PFSK-1 (cell line): ENCODE measurements at regions not wholly inside any gene's neighbourhood (a gene's known extent, or its start where the extent isn't known, plus 50 kb on each side); places are given as distances from the start of the nearest gene placed in this dataset.

Experiments used
- FOXP2 ChIP-seq: optimal IDR thresholded peaks from 2 replicates; pipeline ENCODE3; 2011; ENCODE audit warnings: borderline replicate concordance, control low read depth, inconsistent platforms; ENCODE audit not compliant: insufficient read depth; ENCODE audit errors: extremely low read length, extremely low read depth
- POLR2AphosphoS5 ChIP-seq: IDR thresholded peaks from 2 replicates; pipeline ENCODE4 v1.6.1; 2012; ENCODE audit warnings: low read depth, mild to moderate bottlenecking, control low read depth, low read length, moderate library complexity
- SIN3A ChIP-seq: IDR thresholded peaks from 2 replicates; pipeline ENCODE4 v1.6.1; 2012; ENCODE audit warnings: mild to moderate bottlenecking, low read length, moderate library complexity, borderline replicate concordance; ENCODE audit not compliant: insufficient read depth
- TAF1 ChIP-seq: IDR thresholded peaks from 2 replicates; pipeline ENCODE4 v1.6.1; 2012; ENCODE audit warnings: low read length, control low read depth, borderline replicate concordance; ENCODE audit not compliant: insufficient read depth
- TF ChIP-seq, protein P1 (sequence below), 2 experiments: IDR thresholded peaks; 2 replicates each; pipeline versions ENCODE4 v1.6.1 to v1.8.0; 2011 to 2012; ENCODE audit warnings: low read depth in 2 of 2, low read length in 2 of 2, control low read depth in 1 of 2, inconsistent platforms in 1 of 2, mild to moderate bottlenecking in 1 of 2, moderate library complexity in 1 of 2; ENCODE audit not compliant: insufficient read depth in 1 of 2

- TF ChIP-seq, protein P1, sequence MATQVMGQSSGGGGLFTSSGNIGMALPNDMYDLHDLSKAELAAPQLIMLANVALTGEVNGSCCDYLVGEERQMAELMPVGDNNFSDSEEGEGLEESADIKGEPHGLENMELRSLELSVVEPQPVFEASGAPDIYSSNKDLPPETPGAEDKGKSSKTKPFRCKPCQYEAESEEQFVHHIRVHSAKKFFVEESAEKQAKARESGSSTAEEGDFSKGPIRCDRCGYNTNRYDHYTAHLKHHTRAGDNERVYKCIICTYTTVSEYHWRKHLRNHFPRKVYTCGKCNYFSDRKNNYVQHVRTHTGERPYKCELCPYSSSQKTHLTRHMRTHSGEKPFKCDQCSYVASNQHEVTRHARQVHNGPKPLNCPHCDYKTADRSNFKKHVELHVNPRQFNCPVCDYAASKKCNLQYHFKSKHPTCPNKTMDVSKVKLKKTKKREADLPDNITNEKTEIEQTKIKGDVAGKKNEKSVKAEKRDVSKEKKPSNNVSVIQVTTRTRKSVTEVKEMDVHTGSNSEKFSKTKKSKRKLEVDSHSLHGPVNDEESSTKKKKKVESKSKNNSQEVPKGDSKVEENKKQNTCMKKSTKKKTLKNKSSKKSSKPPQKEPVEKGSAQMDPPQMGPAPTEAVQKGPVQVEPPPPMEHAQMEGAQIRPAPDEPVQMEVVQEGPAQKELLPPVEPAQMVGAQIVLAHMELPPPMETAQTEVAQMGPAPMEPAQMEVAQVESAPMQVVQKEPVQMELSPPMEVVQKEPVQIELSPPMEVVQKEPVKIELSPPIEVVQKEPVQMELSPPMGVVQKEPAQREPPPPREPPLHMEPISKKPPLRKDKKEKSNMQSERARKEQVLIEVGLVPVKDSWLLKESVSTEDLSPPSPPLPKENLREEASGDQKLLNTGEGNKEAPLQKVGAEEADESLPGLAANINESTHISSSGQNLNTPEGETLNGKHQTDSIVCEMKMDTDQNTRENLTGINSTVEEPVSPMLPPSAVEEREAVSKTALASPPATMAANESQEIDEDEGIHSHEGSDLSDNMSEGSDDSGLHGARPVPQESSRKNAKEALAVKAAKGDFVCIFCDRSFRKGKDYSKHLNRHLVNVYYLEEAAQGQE (IDR thresholded peaks at IDR 0.05; ENCODE audit: insufficient read depth in 1 of 2, low read depth in 2 of 2, low read length in 2 of 2), result no peak
- TF ChIP-seq POLR2AphosphoS5 (no peak), SIN3A (no peak), TAF1 (no peak), FOXP2 (no peak)
These were observed 173.7 kb downstream of the CAND1 start for GRCh38 chr12:67442896-67443295.

- TF ChIP-seq FOXP2, result no peak
- TF ChIP-seq, protein P1 (IDR thresholded peaks at IDR 0.05; ENCODE audit: insufficient read depth in 1 of 2, low read depth in 2 of 2, low read length in 2 of 2), result no peak
- no peak for TF ChIP-seq SIN3A
- no peak for TF ChIP-seq POLR2AphosphoS5
- TF ChIP-seq TAF1, result no peak
These were observed 175.4 kb downstream of the CAND1 start for GRCh38 chr12:67444542-67444941.

DNA sequence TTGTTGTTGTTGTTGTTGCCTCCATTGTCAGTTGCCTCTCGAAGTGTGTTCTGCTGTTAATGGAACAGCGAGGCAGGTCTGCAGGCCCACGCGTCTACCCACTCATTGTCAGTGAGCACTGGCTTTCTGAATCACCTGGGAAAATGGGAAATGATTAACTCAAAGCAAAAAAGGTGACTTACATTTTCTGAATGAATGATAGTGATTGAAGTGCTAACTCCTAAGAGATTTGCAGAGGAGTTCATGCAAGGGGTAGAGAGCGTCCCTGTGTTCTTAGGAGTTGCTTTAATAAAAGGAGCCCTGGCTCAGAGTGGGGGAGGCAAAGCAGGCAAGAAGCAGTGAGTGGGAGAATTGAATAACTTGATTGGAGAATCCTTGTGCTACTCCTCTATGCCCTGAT is 177.6 kb downstream of the CAND1 start:
- TF ChIP-seq, protein P1 (IDR thresholded peaks at IDR 0.05; ENCODE audit: insufficient read depth in 1 of 2, low read depth in 2 of 2, low read length in 2 of 2), result no peak
- TF ChIP-seq POLR2AphosphoS5 (no peak), SIN3A (no peak), TAF1 (no peak), FOXP2 (no peak)

DNA sequence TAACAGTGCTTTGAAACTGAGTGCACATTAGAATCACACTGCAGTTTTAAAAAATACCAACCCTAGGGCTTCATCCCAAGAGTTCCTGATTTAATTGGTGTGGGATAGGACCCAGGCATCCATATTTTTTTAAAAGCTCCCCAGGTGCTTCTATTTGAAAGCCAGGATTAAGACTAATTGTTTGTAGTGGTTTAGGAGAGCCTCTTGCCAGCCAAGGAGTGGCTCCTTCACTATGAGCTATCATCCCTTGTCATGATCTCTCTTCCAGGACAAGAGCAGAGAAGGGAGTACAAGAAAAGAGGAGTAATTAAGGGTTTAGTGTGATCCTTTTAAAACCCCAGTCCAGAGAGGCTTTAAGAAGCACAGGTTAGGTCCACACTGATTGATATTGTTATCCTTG is 178.0 kb downstream of the CAND1 start:
- no peak for TF ChIP-seq POLR2AphosphoS5
- no peak for TF ChIP-seq FOXP2
- no peak for TF ChIP-seq SIN3A
- TF ChIP-seq, protein P1 (IDR thresholded peaks at IDR 0.05; ENCODE audit: insufficient read depth in 1 of 2, low read depth in 2 of 2, low read length in 2 of 2), result no peak
- no peak for TF ChIP-seq TAF1

- TF ChIP-seq, protein P1 (IDR thresholded peaks at IDR 0.05; ENCODE audit: insufficient read depth in 1 of 2, low read depth in 2 of 2, low read length in 2 of 2), result no peak
- TF ChIP-seq FOXP2 (no peak), SIN3A (no peak), TAF1 (no peak), POLR2AphosphoS5 (no peak)
These were observed 180.5 kb downstream of the CAND1 start for GRCh38 chr12:67449591-67450052.
